ENCODE measurements at regions not wholly inside any gene's neighbourhood (a gene's known extent, or its start where the extent isn't known, plus 50 kb on each side); places are given as distances from the start of the nearest gene placed in this dataset.

DNA sequence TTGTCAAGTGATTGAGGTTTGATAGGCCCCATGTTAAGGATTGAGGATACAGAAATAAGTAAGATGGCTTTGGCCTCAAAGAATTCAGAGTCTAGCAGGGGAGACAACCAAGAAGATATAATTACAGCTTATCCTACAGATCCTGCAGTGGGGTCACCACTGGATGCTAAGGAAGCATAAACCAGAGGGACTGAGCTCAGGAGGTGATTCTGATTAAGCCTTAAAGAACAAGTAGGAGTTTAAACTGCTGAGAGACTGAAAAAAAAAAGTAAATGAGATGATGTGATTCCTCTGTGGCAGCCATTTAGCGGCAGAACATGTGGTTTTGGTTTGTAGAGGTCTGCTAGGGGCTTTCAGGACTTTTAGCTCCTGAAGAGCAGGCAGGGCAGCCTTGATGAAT is 72.1 kb upstream of the ROPN1 start:
- ChIA-PET CTCF (ENCODE audit: partially characterized antibody) (interaction anchor here (0.6 to 1.6 kb wide), 8 partner anchors 9 to 571 kb away, joined by 3 to 7 read pairs (median 4); no protein-coding TSS in a partner anchor), POLR2A (ENCODE audit: partially characterized antibody) (interaction anchor here (0.6 kb wide), 1 partner anchor 146 kb away, joined by 6 read pairs; no protein-coding TSS in a partner anchor)
- DNase-seq (ENCODE audit: low read depth in 1 of 2, low spot score in 2 of 2) (no peak), FAIRE-seq (no peak)
- H3K4me2 ChIP-seq (ENCODE audit: insufficient read depth in 1 of 2, low read depth in 2 of 2, low read length in 2 of 2), result no peak overlapping the region
- H3K9me3 ChIP-seq (ENCODE audit: insufficient read depth in 2 of 2, low read depth in 1 of 2, low read length in 1 of 2), result no peaks in the 10 kb centered on the region
- H3K9ac ChIP-seq (replicated peaks in 1 of 4; ENCODE audit: extremely low read depth in 1 of 4, low read depth in 3 of 4, low read length in 3 of 4), result no peak overlapping the region
- 88% methylated on average over 1 of the region's 1 CpG; no CpG with 5 or more reads in 1 of the 2 experiments for WGBS, 2 experiments (ENCODE audit: extremely low coverage in 1 of 2, insufficient coverage in 1 of 2, insufficient read length in 1 of 2, insufficient replicate concordance in 2 of 2, low coverage in 1 of 2, low lambda C conversion rate in 2 of 2, missing lambda C conversion rate in 1 of 2)
- H3K4me1 ChIP-seq (replicated peaks in 1 of 4; ENCODE audit: control insufficient read depth in 3 of 4, insufficient read depth in 4 of 4, low read length in 3 of 4), result no peaks in the 10 kb centered on the region; a peak in 2 of 7 replicates
- H4K5ac ChIP-seq (ENCODE audit: insufficient read length, low read depth, low read length), result no peak overlapping the region
- no peak overlapping the region for H4K91ac ChIP-seq (replicated peaks; ENCODE audit: insufficient read length, low read length)
- H3K23me2 ChIP-seq (ENCODE audit: low read depth, low read length), result no peaks in the 10 kb centered on the region
- H3K4me3 ChIP-seq (ENCODE audit: extremely low read depth in 1 of 4, insufficient read depth in 2 of 4, low read depth in 3 of 4, low read length in 4 of 4), result no peak overlapping the region
- H3K79me1 ChIP-seq (ENCODE audit: low read depth, low read length), result peaks cover 2% of the 10 kb centered on the region; the same call in 1 of the 2 replicates
- no peak overlapping the region for H2AFZ ChIP-seq (ENCODE audit: low read length)
- no peak overlapping the region for H2AK5ac ChIP-seq (ENCODE audit: low read depth, low read length)
- H2BK20ac ChIP-seq (ENCODE audit: low read length), result no peak overlapping the region
- H2BK5ac ChIP-seq (ENCODE audit: low read depth, low read length), result no peak overlapping the region
- no peak overlapping the region for H3K23ac ChIP-seq (ENCODE audit: insufficient read length)
- no peak overlapping the region for H3K56ac ChIP-seq (replicated peaks; ENCODE audit: insufficient read length, low read depth, low read length)
- H3K18ac ChIP-seq (ENCODE audit: extremely low read depth, low read length), result no peak overlapping the region
- H2BK120ac ChIP-seq (replicated peaks; ENCODE audit: low read depth, low read length), result no peak overlapping the region
- H2BK15ac ChIP-seq (ENCODE audit: low read length), result no peak overlapping the region
- H4K20me1 ChIP-seq (replicated peaks in 1 of 2; ENCODE audit: control insufficient read depth in 1 of 2, insufficient read depth in 2 of 2, low read length in 2 of 2), result no peaks in the 10 kb centered on the region
- peaks cover 0 to 5% (median 3%) of the 10 kb centered on the region in 4 experiments; a peak in 3 of 7 replicates for H3K27me3 ChIP-seq (replicated peaks in 1 of 4; ENCODE audit: control insufficient read depth in 3 of 4, extremely low read depth in 1 of 4, insufficient read depth in 3 of 4, low read length in 3 of 4)
- no peak overlapping the region for H3K14ac ChIP-seq (ENCODE audit: insufficient read length)
- no peak overlapping the region for H2BK12ac ChIP-seq (ENCODE audit: low read depth, low read length)
- no peaks in the 10 kb centered on the region for H3K36me3 ChIP-seq (ENCODE audit: control insufficient read depth in 2 of 4, insufficient read depth in 4 of 4, low read length in 3 of 4)
- no peak overlapping the region for H4K8ac ChIP-seq (ENCODE audit: extremely low read depth, insufficient read depth, low read length)
- no peak overlapping the region for H3K27ac ChIP-seq (ENCODE audit: low read depth, low read length)
- H3K4ac ChIP-seq (replicated peaks; ENCODE audit: insufficient read length, low read depth, low read length), result no peak overlapping the region
- H3K79me2 ChIP-seq (ENCODE audit: control insufficient read depth in 1 of 2, insufficient read depth in 2 of 2, low read length in 2 of 2), result no peaks in the 10 kb centered on the region
- TF ChIP-seq ZNF274 (IDR thresholded peaks at IDR 0.05; ENCODE audit: borderline replicate concordance, extremely low read depth, low read length), result no peak
- no peak for TF ChIP-seq JUN (IDR thresholded peaks at IDR 0.05; ENCODE audit: low read depth, low read length)
- TF ChIP-seq RAD21 (IDR thresholded peaks at IDR 0.05 in 1 of 2, conservative IDR thresholded peaks at IDR 0.05 in 1 of 2; ENCODE audit: low read depth in 2 of 2, low read length in 2 of 2), result no peak
- no peak for TF ChIP-seq TBP (IDR thresholded peaks at IDR 0.05; ENCODE audit: low read depth, low read length)
- TF ChIP-seq GTF2F1 (IDR thresholded peaks at IDR 0.05; ENCODE audit: borderline replicate concordance, low read depth, low read length), result no peak
- TF ChIP-seq, protein P1, sequence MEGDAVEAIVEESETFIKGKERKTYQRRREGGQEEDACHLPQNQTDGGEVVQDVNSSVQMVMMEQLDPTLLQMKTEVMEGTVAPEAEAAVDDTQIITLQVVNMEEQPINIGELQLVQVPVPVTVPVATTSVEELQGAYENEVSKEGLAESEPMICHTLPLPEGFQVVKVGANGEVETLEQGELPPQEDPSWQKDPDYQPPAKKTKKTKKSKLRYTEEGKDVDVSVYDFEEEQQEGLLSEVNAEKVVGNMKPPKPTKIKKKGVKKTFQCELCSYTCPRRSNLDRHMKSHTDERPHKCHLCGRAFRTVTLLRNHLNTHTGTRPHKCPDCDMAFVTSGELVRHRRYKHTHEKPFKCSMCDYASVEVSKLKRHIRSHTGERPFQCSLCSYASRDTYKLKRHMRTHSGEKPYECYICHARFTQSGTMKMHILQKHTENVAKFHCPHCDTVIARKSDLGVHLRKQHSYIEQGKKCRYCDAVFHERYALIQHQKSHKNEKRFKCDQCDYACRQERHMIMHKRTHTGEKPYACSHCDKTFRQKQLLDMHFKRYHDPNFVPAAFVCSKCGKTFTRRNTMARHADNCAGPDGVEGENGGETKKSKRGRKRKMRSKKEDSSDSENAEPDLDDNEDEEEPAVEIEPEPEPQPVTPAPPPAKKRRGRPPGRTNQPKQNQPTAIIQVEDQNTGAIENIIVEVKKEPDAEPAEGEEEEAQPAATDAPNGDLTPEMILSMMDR (IDR thresholded peaks at IDR 0.05; ENCODE audit: control extremely low read depth in 1 of 3, insufficient read depth in 1 of 3, low read depth in 1 of 3, low read length in 3 of 3), result no peak
- no peak for TF ChIP-seq CBX5 (IDR thresholded peaks at IDR 0.05; ENCODE audit: low read depth, low read length)
- no peak for TF ChIP-seq CTBP2 (IDR thresholded peaks at IDR 0.05; ENCODE audit: borderline replicate concordance, insufficient read depth, insufficient read length, low read length)
- TF ChIP-seq TEAD4 (IDR thresholded peaks at IDR 0.05; ENCODE audit: low read depth, low read length), result no peak
- TF ChIP-seq RXRA (IDR thresholded peaks at IDR 0.05; ENCODE audit: insufficient read depth, low read depth, low read length), result no peak
- TF ChIP-seq PHF8 (conservative IDR thresholded peaks at IDR 0.05; ENCODE audit: low read depth, low read length), result no peak
